HepG2 (cell line): ENCODE measurements at regions not wholly inside any gene's neighbourhood (a gene's known extent, or its start where the extent isn't known, plus 50 kb on each side); places are given as distances from the start of the nearest gene placed in this dataset.

ENCODE experiments used
- ZBTB40 ChIP-seq, 2 experiments: fragments of 450-650 bp in 1 of 2; sonication (generic) in 1 of 2; formaldehyde crosslinking in 1 of 2; IDR thresholded peaks; 2 replicates each; pipeline versions ENCODE4 v1.6.1 to v1.8.0; 2016 to 2022; ENCODE audit warnings: antibody characterized with exemption in 1 of 2, mild to moderate bottlenecking in 1 of 2, missing genetic modification reagents in 1 of 2
- ZFYVE20 ChIP-seq: sonication (generic); formaldehyde crosslinking; IDR thresholded peaks from 2 replicates; pipeline ENCODE4 v1.8.0; 2023; ENCODE audit warnings: low read depth, mild to moderate bottlenecking, moderate library complexity, missing genetic modification reagents, borderline replicate concordance
- ZNF629 ChIP-seq: sonication (generic); formaldehyde crosslinking; conservative IDR thresholded peaks from 2 replicates; pipeline ENCODE4 v1.5.0; 2020; ENCODE audit warnings: missing genetic modification reagents
- ZNF83 ChIP-seq: sonication (generic); formaldehyde crosslinking; IDR thresholded peaks from 2 replicates; pipeline ENCODE4 v1.4.0; 2020; ENCODE audit warnings: missing genetic modification reagents, mild to moderate bottlenecking, borderline replicate concordance

GRCh38 chr16:54511222-54511731, 224.7 kb upstream of the IRX3 start (continued):
- TF ChIP-seq ZBTB40 (IDR thresholded peaks at IDR 0.05) (no peak), ZBTB40 (CRISPR knock-in tag; IDR thresholded peaks at IDR 0.05) (no peak), ZNF83 (CRISPR knock-in tag) (no peak), ZNF629 (CRISPR knock-in tag) (no peak), ZFYVE20 (CRISPR knock-in tag) (no peak)
